HepG2 (cell line): ENCODE measurements at regions not wholly inside any gene's neighbourhood (a gene's known extent, or its start where the extent isn't known, plus 50 kb on each side); places are given as distances from the start of the nearest gene placed in this dataset.

Experiments
- ATAC-seq: fragments of 200-7000 bp; cut with Tn5 transposase; 3 replicates; pipeline ENCODE4 v1.9.1; 2020; ENCODE audit warnings: mild to moderate bottlenecking, moderate library complexity
- BruUV-seq: library from RNA; stranded (reverse); fragments of 400-500 nt; replicated peaks from 2 replicates; lab custom pipeline; 2021; lab: Mats Ljungman, UMichigan
- CTCF ChIA-PET: fragments of 300-600 bp; formaldehyde crosslinking; extraction: SDS; loops from one replicate; lab custom pipeline; 2021; ENCODE audit warnings: low total read pairs, inconsistent platforms, low intra/inter-chr PET ratio; lab: Yijun Ruan, JAX
- POLR2A ChIA-PET: fragments of 350-600 bp; sonication (Branson Sonifier 250); formaldehyde crosslinking; loops from one replicate; lab custom pipeline; 2020; ENCODE audit warnings: antibody characterized with exemption, inconsistent platforms; lab: Yijun Ruan, JAX
- DNase-seq: peaks from one replicate; pipeline ENCODE4 v3.0.0-alpha.2; 2015; ENCODE audit warnings: low spot score
- FAIRE-seq: peaks from 3 replicates; lab custom pipeline; 2011; peaks lifted over from hg19 to GRCh38; lab: Jason Lieb, UNC
- H2AFZ ChIP-seq: one replicate; pipeline ENCODE4 v1.6.1; 2011; ENCODE audit warnings: low read length, inconsistent platforms
- H3K27ac ChIP-seq: fragments of 300-600 bp; 3 replicates; pipeline ENCODE4 v1.8.0; 2011; ENCODE audit warnings: mixed run types, mild to moderate bottlenecking, mixed read lengths, low read length, inconsistent platforms; ENCODE audit not compliant: insufficient read depth; ENCODE audit errors: extremely low read length
- H3K27me3 ChIP-seq, 2 experiments: fragments of 200-600 bp in 1 of 2; 2 replicates in 1 of 2; 3 replicates in 1 of 2; pipeline versions ENCODE4 v1.6.0 to v1.8.0; 2011; ENCODE audit warnings: low read length in 2 of 2, mild to moderate bottlenecking in 2 of 2, moderate library complexity in 2 of 2, inconsistent platforms in 1 of 2; ENCODE audit not compliant: insufficient read depth in 2 of 2, control insufficient read depth in 1 of 2
- H3K36me3 ChIP-seq, 2 experiments: fragments of 200-600 bp in 1 of 2; replicated peaks in 1 of 2; 2 replicates in 1 of 2; 3 replicates in 1 of 2; pipeline versions ENCODE4 v1.5.1 to v1.8.0; 2011; ENCODE audit warnings: low read length in 2 of 2, inconsistent platforms in 1 of 2; ENCODE audit not compliant: insufficient read depth in 2 of 2, control insufficient read depth in 1 of 2
- H3K4me1 ChIP-seq: 2 replicates; pipeline ENCODE4 v1.5.1; 2012; ENCODE audit warnings: low read length, inconsistent platforms; ENCODE audit not compliant: insufficient read depth
- H3K4me2 ChIP-seq: 2 replicates; pipeline ENCODE4 v1.6.0; 2011; ENCODE audit warnings: low read depth, low read length, inconsistent platforms
- H3K4me3 ChIP-seq, 3 experiments: fragments of 200-600 bp in 1 of 3; sonication (generic), shearing (Covaris generic) in 1 of 3; replicated peaks in 1 of 3; 2 replicates each; pipeline ENCODE4 v1.5.1; 2011 to 2016; ENCODE audit warnings: low read length in 3 of 3, inconsistent platforms in 2 of 3, low read depth in 2 of 3, mild to moderate bottlenecking in 2 of 3, control low read depth in 1 of 3, mixed read lengths in 1 of 3; ENCODE audit not compliant: insufficient read depth in 1 of 3
- H3K79me2 ChIP-seq: one replicate; pipeline ENCODE4 v1.6.1; 2011; ENCODE audit warnings: low read length, inconsistent platforms; ENCODE audit not compliant: insufficient read depth
- H3K9ac ChIP-seq: 2 replicates; pipeline ENCODE4 v1.6.0; 2011; ENCODE audit warnings: mild to moderate bottlenecking, low read depth, low read length, inconsistent platforms; ENCODE audit not compliant: insufficient read depth
- H3K9me3 ChIP-seq: 2 replicates; pipeline ENCODE4 v1.5.1; 2012; ENCODE audit warnings: mild to moderate bottlenecking, low read length
- H4K20me1 ChIP-seq: 2 replicates; pipeline ENCODE4 v1.6.0; 2011; ENCODE audit warnings: inconsistent platforms, mild to moderate bottlenecking, low read length, moderate library complexity; ENCODE audit not compliant: insufficient read depth
- DNMT1 ChIP-seq: sonication (generic); formaldehyde crosslinking; IDR thresholded peaks from 2 replicates; pipeline ENCODE4 v1.5.1; 2020; ENCODE audit warnings: mild to moderate bottlenecking, missing genetic modification reagents
- FOSL2 ChIP-seq: sonication (generic); formaldehyde crosslinking; IDR thresholded peaks from 2 replicates; pipeline ENCODE4 v1.4.0; 2020; ENCODE audit warnings: missing genetic modification reagents
- JUNB ChIP-seq: sonication (generic); formaldehyde crosslinking; IDR thresholded peaks from 2 replicates; pipeline ENCODE4 v1.8.0; 2022; ENCODE audit warnings: missing genetic modification reagents, mild to moderate bottlenecking, borderline replicate concordance
- NBN ChIP-seq: fragments of 450-650 bp; conservative IDR thresholded peaks from 2 replicates; pipeline ENCODE4 v1.6.1; 2017
- NFKBIZ ChIP-seq: IDR thresholded peaks from 2 replicates; pipeline ENCODE4 v1.6.1; 2018; ENCODE audit warnings: missing genetic modification reagents, missing compliant biosample characterization
- ONECUT2 ChIP-seq: sonication (generic); formaldehyde crosslinking; IDR thresholded peaks from 2 replicates; pipeline ENCODE4 v1.4.0; 2020; ENCODE audit warnings: missing genetic modification reagents
- PAF1 ChIP-seq: IDR thresholded peaks from 2 replicates; pipeline ENCODE4 v1.6.1; 2016; ENCODE audit warnings: missing genetic modification reagents, missing compliant biosample characterization
- SMC3 ChIP-seq: IDR thresholded peaks from 2 replicates; pipeline ENCODE4 v1.6.1; 2011; ENCODE audit warnings: low read length, improper control_type of control experiment
- TAF15 ChIP-seq: fragments of 200-400 bp; formaldehyde crosslinking; IDR thresholded peaks from one replicate; pipeline ENCODE4 v1.6.1; 2018; ENCODE audit warnings: mild to moderate bottlenecking, low read depth, low read length; ENCODE audit not compliant: poor library complexity, severe bottlenecking
- ZNF501 ChIP-seq: sonication (generic); formaldehyde crosslinking; IDR thresholded peaks from 2 replicates; pipeline ENCODE4 v1.5.1; 2020; ENCODE audit warnings: mild to moderate bottlenecking, moderate library complexity, missing genetic modification reagents
- WGBS: methylation state at CpG from one replicate; pipeline ENCODE4 v1.1.6; 2017; ENCODE audit warnings: low lambda C conversion rate; 5-methylcytosine and 5-hydroxymethylcytosine counted together
- in situ Hi-C: cut with HindIII; loops from 2 replicates; pipeline ENCODE4 v1.10.0; 2017; ENCODE audit warnings: low pct_unique_long_range_greater_than_20kb; ENCODE audit not compliant: extremely low pct_ligation_motif_present
- intact Hi-C: fragments of 100-400 bp; cut with micrococcal nuclease; formaldehyde crosslinking; loops from one replicate; pipeline ENCODE4 v1.10.0; 2022; ENCODE audit not compliant: unreplicated experiment
- TF ChIP-seq, protein P1 (sequence below): IDR thresholded peaks from 2 replicates; pipeline ENCODE4 v1.6.1; 2016
- TF ChIP-seq, protein P2 (sequence below): sonication (generic); formaldehyde crosslinking; IDR thresholded peaks from 2 replicates; pipeline ENCODE4 v1.4.0; 2020; ENCODE audit warnings: low read depth, mild to moderate bottlenecking, missing genetic modification reagents
- TF ChIP-seq, protein P3 (sequence below): sonication (generic); formaldehyde crosslinking; IDR thresholded peaks from 2 replicates; pipeline ENCODE4 v1.4.0; 2020; ENCODE audit warnings: mild to moderate bottlenecking, missing genetic modification reagents
- TF ChIP-seq, protein P4 (sequence below): IDR thresholded peaks from 2 replicates; pipeline ENCODE4 v1.6.1; 2016; ENCODE audit warnings: mild to moderate bottlenecking

DNA sequence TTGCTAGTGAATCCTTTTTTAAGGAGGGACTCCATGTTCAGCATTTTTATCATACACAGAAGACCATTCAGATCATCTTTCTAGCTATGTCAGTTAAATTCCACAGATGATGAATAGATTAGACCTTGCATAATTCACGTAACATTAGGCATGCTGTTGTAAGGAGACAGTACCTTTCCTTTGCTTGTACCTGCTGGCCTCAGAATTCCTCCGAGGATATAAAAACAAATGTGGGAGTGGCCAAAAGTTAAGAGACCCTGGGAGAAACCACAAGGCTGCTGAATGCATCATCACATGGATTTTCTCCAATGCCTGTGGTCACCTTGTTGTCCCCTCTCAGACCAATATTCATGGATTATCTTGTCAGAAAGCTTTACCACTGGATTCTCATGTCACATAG is 201.4 kb downstream of the MAGEB17 start:
- Histone ChIP-seq H3K27ac (no peak overlapping the region), H3K79me2 (no peaks in the 10 kb centered on the region), H3K4me2 (no peak overlapping the region), H3K4me3 (no peak overlapping the region), H3K27me3 (no peaks in the 10 kb centered on the region), H4K20me1 (no peaks in the 10 kb centered on the region), H3K4me1 (no peaks in the 10 kb centered on the region), H3K36me3 (no peaks in the 10 kb centered on the region), H3K9ac (no peak overlapping the region), H3K9me3 (no peaks in the 10 kb centered on the region), H2AFZ (no peak overlapping the region)
- ChIA-PET POLR2A (no interaction called here), CTCF (no interaction called here)
- 82% methylated on average over 2 of the region's 2 CpGs for WGBS
- no peak for DNase-seq
- intact Hi-C loops = no loop called here
- in situ Hi-C loops = no loop called here
- ATAC-seq = no peak
- FAIRE-seq = no peak
- no TSS peak for BruUV-seq
- TF ChIP-seq NFKBIZ (CRISPR knock-in tag) (no peak), ONECUT2 (CRISPR knock-in tag) (no peak), ZNF501 (no peak), NBN (no peak), SMC3 (no peak), FOSL2 (no peak), PAF1 (CRISPR knock-in tag) (no peak), JUNB (no peak), TAF15 (no peak), DNMT1 (CRISPR knock-in tag) (no peak)
- TF ChIP-seq, protein P1, sequence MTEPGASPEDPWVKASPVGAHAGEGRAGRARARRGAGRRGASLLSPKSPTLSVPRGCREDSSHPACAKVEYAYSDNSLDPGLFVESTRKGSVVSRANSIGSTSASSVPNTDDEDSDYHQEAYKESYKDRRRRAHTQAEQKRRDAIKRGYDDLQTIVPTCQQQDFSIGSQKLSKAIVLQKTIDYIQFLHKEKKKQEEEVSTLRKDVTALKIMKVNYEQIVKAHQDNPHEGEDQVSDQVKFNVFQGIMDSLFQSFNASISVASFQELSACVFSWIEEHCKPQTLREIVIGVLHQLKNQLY (CRISPR knock-in tag) = no peak
- TF ChIP-seq, protein P2, sequence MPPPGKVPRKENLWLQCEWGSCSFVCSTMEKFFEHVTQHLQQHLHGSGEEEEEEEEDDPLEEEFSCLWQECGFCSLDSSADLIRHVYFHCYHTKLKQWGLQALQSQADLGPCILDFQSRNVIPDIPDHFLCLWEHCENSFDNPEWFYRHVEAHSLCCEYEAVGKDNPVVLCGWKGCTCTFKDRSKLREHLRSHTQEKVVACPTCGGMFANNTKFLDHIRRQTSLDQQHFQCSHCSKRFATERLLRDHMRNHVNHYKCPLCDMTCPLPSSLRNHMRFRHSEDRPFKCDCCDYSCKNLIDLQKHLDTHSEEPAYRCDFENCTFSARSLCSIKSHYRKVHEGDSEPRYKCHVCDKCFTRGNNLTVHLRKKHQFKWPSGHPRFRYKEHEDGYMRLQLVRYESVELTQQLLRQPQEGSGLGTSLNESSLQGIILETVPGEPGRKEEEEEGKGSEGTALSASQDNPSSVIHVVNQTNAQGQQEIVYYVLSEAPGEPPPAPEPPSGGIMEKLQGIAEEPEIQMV = no peak
- TF ChIP-seq, protein P3, sequence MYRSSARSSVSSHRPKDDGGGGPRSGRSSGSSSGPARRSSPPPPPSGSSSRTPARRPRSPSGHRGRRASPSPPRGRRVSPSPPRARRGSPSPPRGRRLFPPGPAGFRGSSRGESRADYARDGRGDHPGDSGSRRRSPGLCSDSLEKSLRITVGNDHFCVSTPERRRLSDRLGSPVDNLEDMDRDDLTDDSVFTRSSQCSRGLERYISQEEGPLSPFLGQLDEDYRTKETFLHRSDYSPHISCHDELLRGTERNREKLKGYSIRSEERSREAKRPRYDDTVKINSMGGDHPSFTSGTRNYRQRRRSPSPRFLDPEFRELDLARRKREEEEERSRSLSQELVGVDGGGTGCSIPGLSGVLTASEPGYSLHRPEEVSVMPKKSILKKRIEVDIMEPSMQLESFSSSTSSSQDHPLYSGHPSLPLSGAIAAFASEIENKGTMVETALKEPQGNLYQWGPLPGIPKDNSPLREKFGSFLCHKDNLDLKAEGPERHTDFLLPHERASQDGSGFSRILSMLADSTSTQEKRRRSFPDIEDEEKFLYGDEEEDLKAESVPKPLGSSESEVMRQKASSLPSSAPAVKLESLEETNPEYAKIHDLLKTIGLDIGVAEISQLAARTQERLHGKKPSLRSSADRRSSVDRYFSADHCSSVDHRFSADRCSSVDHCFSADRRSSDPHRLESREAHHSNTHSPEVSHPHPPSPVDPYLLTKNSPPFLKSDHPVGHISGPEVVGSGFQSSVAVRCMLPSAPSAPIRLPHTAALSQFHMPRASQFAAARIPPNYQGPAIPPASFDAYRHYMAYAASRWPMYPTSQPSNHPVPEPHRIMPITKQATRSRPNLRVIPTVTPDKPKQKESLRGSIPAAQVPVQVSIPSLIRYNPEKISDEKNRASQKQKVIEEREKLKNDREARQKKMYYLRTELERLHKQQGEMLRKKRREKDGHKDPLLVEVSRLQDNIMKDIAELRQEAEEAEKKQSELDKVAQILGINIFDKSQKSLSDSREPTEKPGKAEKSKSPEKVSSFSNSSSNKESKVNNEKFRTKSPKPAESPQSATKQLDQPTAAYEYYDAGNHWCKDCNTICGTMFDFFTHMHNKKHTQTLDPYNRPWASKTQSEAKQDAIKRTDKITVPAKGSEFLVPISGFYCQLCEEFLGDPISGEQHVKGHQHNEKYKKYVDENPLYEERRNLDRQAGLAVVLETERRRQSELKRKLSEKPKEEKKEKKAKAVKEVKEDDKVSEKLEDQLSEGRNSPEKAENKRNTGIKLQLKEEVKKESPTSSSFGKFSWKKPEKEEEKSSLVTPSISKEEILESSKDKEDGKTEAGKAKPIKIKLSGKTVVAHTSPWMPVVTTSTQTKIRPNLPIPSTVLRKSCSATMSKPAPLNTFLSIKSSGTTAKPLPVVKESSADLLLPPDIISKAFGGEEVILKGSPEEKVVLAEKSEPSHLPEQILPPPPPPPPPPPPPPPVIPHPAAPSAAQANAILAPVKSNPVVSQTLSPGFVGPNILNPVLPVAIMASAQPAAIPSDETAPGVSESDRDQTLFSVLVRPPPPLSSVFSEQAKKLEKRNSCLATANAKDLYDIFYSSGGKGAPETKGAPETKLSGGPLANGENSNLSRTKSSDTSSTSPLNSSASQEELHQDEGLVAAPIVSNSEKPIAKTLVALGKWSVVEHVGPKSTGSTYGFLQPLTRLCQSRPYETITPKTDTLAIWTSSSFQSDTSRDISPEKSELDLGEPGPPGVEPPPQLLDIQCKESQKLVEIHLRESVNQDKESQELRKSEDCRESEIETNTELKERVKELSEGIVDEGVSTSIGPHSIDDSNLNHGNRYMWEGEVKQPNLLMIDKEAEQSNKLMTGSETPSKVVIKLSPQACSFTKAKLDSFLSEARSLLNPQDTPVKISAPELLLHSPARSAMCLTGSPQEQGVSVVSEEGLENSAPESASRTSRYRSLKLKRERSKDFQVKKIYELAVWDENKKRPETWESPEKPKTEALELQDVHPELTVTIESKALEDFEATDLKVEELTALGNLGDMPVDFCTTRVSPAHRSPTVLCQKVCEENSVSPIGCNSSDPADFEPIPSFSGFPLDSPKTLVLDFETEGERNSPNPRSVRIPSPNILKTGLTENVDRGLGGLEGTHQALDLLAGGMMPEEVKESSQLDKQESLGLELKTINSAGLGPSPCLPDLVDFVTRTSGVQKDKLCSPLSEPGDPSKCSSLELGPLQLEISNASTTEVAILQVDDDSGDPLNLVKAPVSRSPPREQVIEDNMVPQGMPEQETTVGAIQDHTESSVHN (CRISPR knock-in tag) = no peak
- TF ChIP-seq, protein P4, sequence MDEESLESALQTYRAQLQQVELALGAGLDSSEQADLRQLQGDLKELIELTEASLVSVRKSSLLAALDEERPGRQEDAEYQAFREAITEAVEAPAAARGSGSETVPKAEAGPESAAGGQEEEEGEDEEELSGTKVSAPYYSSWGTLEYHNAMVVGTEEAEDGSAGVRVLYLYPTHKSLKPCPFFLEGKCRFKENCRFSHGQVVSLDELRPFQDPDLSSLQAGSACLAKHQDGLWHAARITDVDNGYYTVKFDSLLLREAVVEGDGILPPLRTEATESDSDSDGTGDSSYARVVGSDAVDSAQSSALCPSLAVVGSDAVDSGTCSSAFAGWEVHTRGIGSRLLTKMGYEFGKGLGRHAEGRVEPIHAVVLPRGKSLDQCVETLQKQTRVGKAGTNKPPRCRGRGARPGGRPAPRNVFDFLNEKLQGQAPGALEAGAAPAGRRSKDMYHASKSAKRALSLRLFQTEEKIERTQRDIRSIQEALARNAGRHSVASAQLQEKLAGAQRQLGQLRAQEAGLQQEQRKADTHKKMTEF (CRISPR knock-in tag) = no peak
